ENCODE measurements at regions not wholly inside any gene's neighbourhood (a gene's known extent, or its start where the extent isn't known, plus 50 kb on each side); places are given as distances from the start of the nearest gene placed in this dataset.

GRCh38 chr1:106831511-106831910 is 225.0 kb upstream of the PRMT6 start:
- H3K36me3 ChIP-seq (ENCODE audit: control insufficient read depth in 3 of 3, insufficient read depth in 2 of 3, low read depth in 1 of 3, low read length in 3 of 3): no peaks in the 10 kb centered on the region
- no peaks in the 10 kb centered on the region for H3K9me3 ChIP-seq (ENCODE audit: control insufficient read depth in 2 of 2, insufficient read depth in 1 of 2, low read depth in 1 of 2, low read length in 1 of 2)
- H3K27me3 ChIP-seq (ENCODE audit: control insufficient read depth in 3 of 3, insufficient read depth in 3 of 3, low read length in 3 of 3): no peaks in the 10 kb centered on the region
- H3K4me1 ChIP-seq (ENCODE audit: control insufficient read depth in 3 of 3, insufficient read depth in 2 of 3, low read depth in 1 of 3, low read length in 2 of 3): no peaks in the 10 kb centered on the region
- FAIRE-seq (no peak), DNase-seq (no peak)
- H3K27ac ChIP-seq (ENCODE audit: low read depth in 1 of 3, low read length in 2 of 3): no peak overlapping the region
- H3K4me3 ChIP-seq (ENCODE audit: low read depth in 1 of 3, low read length in 3 of 3): no peak overlapping the region

DNA sequence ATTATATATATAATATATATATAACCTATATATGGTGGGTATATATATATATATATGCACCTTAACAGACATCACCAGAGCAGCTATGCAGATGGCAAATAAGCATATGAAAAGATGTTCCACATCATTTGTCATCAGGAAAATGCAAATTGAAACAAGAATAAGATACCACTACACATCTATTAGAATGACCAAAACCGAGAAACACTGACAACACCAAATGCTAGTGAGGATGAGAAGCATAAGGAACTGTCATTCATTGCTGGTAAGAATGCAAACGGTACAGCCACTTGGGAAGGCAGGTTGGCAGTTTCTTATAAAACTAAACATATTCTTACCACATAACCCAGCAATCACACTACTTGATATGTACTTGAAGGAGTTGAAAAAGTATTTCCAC is 219.8 kb upstream of the PRMT6 start:
- Histone ChIP-seq H3K4me3 (ENCODE audit: low read depth in 1 of 3, low read length in 3 of 3) (no peak overlapping the region), H3K36me3 (ENCODE audit: control insufficient read depth in 3 of 3, insufficient read depth in 2 of 3, low read depth in 1 of 3, low read length in 3 of 3) (no peaks in the 10 kb centered on the region), H3K27me3 (ENCODE audit: control insufficient read depth in 3 of 3, insufficient read depth in 3 of 3, low read length in 3 of 3) (no peaks in the 10 kb centered on the region), H3K27ac (ENCODE audit: low read depth in 1 of 3, low read length in 2 of 3) (no peak overlapping the region), H3K9me3 (ENCODE audit: control insufficient read depth in 2 of 2, insufficient read depth in 1 of 2, low read depth in 1 of 2, low read length in 1 of 2) (no peaks in the 10 kb centered on the region), H3K4me1 (ENCODE audit: control insufficient read depth in 3 of 3, insufficient read depth in 2 of 3, low read depth in 1 of 3, low read length in 2 of 3) (no peaks in the 10 kb centered on the region)
- WGBS, 3 donors: 65 to 69% (median 69%) methylated on average over 2 of the region's 2 CpGs
- DNase-seq (no peak), FAIRE-seq (no peak)

DNA sequence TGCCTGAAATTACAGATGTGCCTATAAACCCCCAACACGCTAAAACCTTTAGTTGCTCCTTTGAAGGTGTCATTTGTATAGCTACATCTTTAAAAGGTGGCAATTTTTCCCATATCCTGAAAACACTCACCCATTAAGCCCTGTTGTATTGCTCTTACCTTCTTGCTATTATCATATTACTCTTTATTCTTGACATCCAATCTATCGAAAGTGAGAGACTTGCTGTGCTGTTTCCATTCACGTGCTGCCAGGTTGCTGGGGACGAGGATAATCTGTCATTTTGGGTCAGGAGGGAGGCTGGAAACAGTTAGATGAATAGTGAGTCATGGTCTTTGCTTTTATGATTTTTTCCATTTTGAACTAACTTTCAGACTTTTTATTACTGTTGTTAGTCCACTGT is 213.0 kb upstream of the PRMT6 start:
- no peak overlapping the region for H3K27ac ChIP-seq (ENCODE audit: low read depth in 1 of 3, low read length in 2 of 3)
- H3K9me3 ChIP-seq (ENCODE audit: control insufficient read depth in 2 of 2, insufficient read depth in 1 of 2, low read depth in 1 of 2, low read length in 1 of 2): no peaks in the 10 kb centered on the region
- WGBS, 3 donors: 40 to 60% (median 45%) methylated on average over 4 of the region's 4 CpGs
- H3K4me3 ChIP-seq (ENCODE audit: low read depth in 1 of 3, low read length in 3 of 3): no peak overlapping the region
- H3K36me3 ChIP-seq (ENCODE audit: control insufficient read depth in 3 of 3, insufficient read depth in 2 of 3, low read depth in 1 of 3, low read length in 3 of 3): no peaks in the 10 kb centered on the region
- DNase-seq: no peak
- no peaks in the 10 kb centered on the region for H3K4me1 ChIP-seq (ENCODE audit: control insufficient read depth in 3 of 3, insufficient read depth in 2 of 3, low read depth in 1 of 3, low read length in 2 of 3)
- no peaks in the 10 kb centered on the region for H3K27me3 ChIP-seq (ENCODE audit: control insufficient read depth in 3 of 3, insufficient read depth in 3 of 3, low read length in 3 of 3)
- no peak for FAIRE-seq

- Histone ChIP-seq H3K4me3 (ENCODE audit: low read depth in 1 of 3, low read length in 3 of 3) (no peak overlapping the region), H3K9me3 (ENCODE audit: control insufficient read depth in 2 of 2, insufficient read depth in 1 of 2, low read depth in 1 of 2, low read length in 1 of 2) (no peaks in the 10 kb centered on the region), H3K27ac (ENCODE audit: low read depth in 1 of 3, low read length in 2 of 3) (no peak overlapping the region), H3K27me3 (ENCODE audit: control insufficient read depth in 3 of 3, insufficient read depth in 3 of 3, low read length in 3 of 3) (no peaks in the 10 kb centered on the region), H3K36me3 (ENCODE audit: control insufficient read depth in 3 of 3, insufficient read depth in 2 of 3, low read depth in 1 of 3, low read length in 3 of 3) (no peaks in the 10 kb centered on the region), H3K4me1 (ENCODE audit: control insufficient read depth in 3 of 3, insufficient read depth in 2 of 3, low read depth in 1 of 3, low read length in 2 of 3) (no peaks in the 10 kb centered on the region)
- DNase-seq (no peak), FAIRE-seq (no peak)
- 71 to 87% (median 86%) methylated on average over 1 of the region's 1 CpG for WGBS, 3 donors
Measured at GRCh38 chr1:106846656-106847055, 209.8 kb upstream of the PRMT6 start.

DNA sequence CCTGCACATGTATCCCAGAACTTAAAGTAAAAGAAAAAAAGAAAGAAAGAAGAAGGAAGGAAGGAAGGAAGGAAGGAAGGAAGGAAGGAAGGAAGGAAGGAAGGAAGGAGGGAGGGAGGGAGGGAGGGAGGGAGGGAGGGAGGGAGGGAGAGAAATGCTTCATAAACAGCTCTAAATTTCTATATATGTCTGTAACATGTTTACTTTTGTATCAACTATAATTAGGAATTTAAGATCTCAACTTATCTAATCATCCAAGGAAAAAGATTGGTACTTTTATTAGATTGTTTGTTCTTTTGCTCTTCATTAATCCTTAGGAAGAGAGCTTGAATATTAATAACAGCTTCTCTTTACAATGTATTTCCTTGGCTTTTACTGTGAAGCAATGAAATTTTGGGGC is 195.4 kb upstream of the PRMT6 start:
- H3K27ac ChIP-seq (ENCODE audit: low read depth in 1 of 3, low read length in 2 of 3): no peak overlapping the region
- H3K4me1 ChIP-seq (ENCODE audit: control insufficient read depth in 3 of 3, insufficient read depth in 2 of 3, low read depth in 1 of 3, low read length in 2 of 3): no peaks in the 10 kb centered on the region
- H3K4me3 ChIP-seq (ENCODE audit: low read depth in 1 of 3, low read length in 3 of 3): no peak overlapping the region
- peaks cover 0 to 3% of the 10 kb centered on the region in 2 donors for H3K9me3 ChIP-seq (ENCODE audit: control insufficient read depth in 2 of 2, insufficient read depth in 1 of 2, low read depth in 1 of 2, low read length in 1 of 2)
- FAIRE-seq (no peak), DNase-seq (no peak)
- H3K36me3 ChIP-seq (ENCODE audit: control insufficient read depth in 3 of 3, insufficient read depth in 2 of 3, low read depth in 1 of 3, low read length in 3 of 3): no peaks in the 10 kb centered on the region
- H3K27me3 ChIP-seq (ENCODE audit: control insufficient read depth in 3 of 3, insufficient read depth in 3 of 3, low read length in 3 of 3): no peaks in the 10 kb centered on the region

DNA sequence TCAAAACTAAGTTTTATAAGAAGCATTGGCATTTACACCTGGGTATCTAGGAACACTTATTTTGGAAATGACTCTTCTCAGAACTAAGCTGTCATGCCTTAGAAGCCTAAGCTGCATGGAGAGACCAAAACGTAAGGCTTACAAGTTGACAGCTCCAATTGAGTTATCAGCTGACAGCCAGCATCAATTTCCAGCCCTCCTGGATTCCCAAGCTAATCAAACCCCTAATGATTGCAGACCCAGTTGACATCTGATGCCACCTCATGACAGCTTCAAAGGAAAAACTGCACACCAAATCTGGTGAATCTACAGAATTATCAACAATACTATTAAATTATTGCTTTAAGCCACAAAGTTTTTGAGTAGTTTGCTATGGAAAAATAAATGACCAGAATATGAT is 187.6 kb upstream of the PRMT6 start:
- Histone ChIP-seq H3K27me3 (ENCODE audit: control insufficient read depth in 3 of 3, insufficient read depth in 3 of 3, low read length in 3 of 3) (no peaks in the 10 kb centered on the region), H3K4me1 (ENCODE audit: control insufficient read depth in 3 of 3, insufficient read depth in 2 of 3, low read depth in 1 of 3, low read length in 2 of 3) (no peaks in the 10 kb centered on the region), H3K4me3 (ENCODE audit: low read depth in 1 of 3, low read length in 3 of 3) (no peak overlapping the region), H3K9me3 (ENCODE audit: control insufficient read depth in 2 of 2, insufficient read depth in 1 of 2, low read depth in 1 of 2, low read length in 1 of 2) (no peaks in the 10 kb centered on the region), H3K36me3 (ENCODE audit: control insufficient read depth in 3 of 3, insufficient read depth in 2 of 3, low read depth in 1 of 3, low read length in 3 of 3) (no peaks in the 10 kb centered on the region), H3K27ac (ENCODE audit: low read depth in 1 of 3, low read length in 2 of 3) (no peak overlapping the region)
- WGBS, 3 donors: 55 to 64% (median 56%) methylated on average over 1 of the region's 1 CpG
- DNase-seq (no peak), FAIRE-seq (no peak)

GRCh38 chr1:106875622-106876021 is 180.9 kb upstream of the PRMT6 start:
- Histone ChIP-seq H3K36me3 (ENCODE audit: control insufficient read depth in 3 of 3, insufficient read depth in 2 of 3, low read depth in 1 of 3, low read length in 3 of 3) (no peaks in the 10 kb centered on the region), H3K9me3 (ENCODE audit: control insufficient read depth in 2 of 2, insufficient read depth in 1 of 2, low read depth in 1 of 2, low read length in 1 of 2) (no peaks in the 10 kb centered on the region), H3K27me3 (ENCODE audit: control insufficient read depth in 3 of 3, insufficient read depth in 3 of 3, low read length in 3 of 3) (no peaks in the 10 kb centered on the region), H3K4me3 (ENCODE audit: low read depth in 1 of 3, low read length in 3 of 3) (no peak overlapping the region), H3K27ac (ENCODE audit: low read depth in 1 of 3, low read length in 2 of 3) (no peak overlapping the region), H3K4me1 (ENCODE audit: control insufficient read depth in 3 of 3, insufficient read depth in 2 of 3, low read depth in 1 of 3, low read length in 2 of 3) (no peaks in the 10 kb centered on the region)
- DNase-seq: no peak
- 7 to 65% (median 53%) methylated on average over 1 of the region's 1 CpG for WGBS, 3 donors
- no peak for FAIRE-seq

DNA sequence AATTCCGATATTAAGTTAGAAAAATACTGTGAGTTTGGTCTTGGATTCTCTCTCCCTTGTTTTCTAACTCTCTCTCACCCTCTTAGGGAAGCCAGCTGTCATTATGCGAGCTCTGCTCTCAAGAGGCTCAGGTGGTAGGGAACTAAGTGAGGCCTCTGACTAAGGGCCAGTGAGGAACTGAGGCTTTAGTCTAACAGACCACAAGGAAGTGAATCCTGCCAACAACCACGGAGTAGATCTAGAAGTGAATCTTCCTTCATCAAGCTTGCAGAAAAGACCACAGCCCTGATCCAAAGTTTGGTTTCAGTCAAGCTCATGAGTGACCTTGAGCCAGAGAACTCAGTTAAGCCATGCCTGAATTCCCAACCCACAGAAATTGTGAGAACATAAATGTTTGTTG is 180.1 kb upstream of the PRMT6 start:
- Histone ChIP-seq H3K4me1 (ENCODE audit: control insufficient read depth in 3 of 3, insufficient read depth in 2 of 3, low read depth in 1 of 3, low read length in 2 of 3) (no peaks in the 10 kb centered on the region), H3K27ac (ENCODE audit: low read depth in 1 of 3, low read length in 2 of 3) (no peak overlapping the region), H3K27me3 (ENCODE audit: control insufficient read depth in 3 of 3, insufficient read depth in 3 of 3, low read length in 3 of 3) (no peaks in the 10 kb centered on the region), H3K4me3 (ENCODE audit: low read depth in 1 of 3, low read length in 3 of 3) (no peak overlapping the region), H3K9me3 (ENCODE audit: control insufficient read depth in 2 of 2, insufficient read depth in 1 of 2, low read depth in 1 of 2, low read length in 1 of 2) (no peaks in the 10 kb centered on the region), H3K36me3 (ENCODE audit: control insufficient read depth in 3 of 3, insufficient read depth in 2 of 3, low read depth in 1 of 3, low read length in 3 of 3) (no peaks in the 10 kb centered on the region)
- WGBS, 3 donors: 62 to 77% (median 68%) methylated on average over 3 of the region's 3 CpGs
- FAIRE-seq (no peak), DNase-seq (no peak)

GRCh38 chr1:106879538-106879937 is 176.9 kb upstream of the PRMT6 start:
- Histone ChIP-seq H3K36me3 (ENCODE audit: control insufficient read depth in 3 of 3, insufficient read depth in 2 of 3, low read depth in 1 of 3, low read length in 3 of 3) (no peaks in the 10 kb centered on the region), H3K4me3 (ENCODE audit: low read depth in 1 of 3, low read length in 3 of 3) (no peak overlapping the region), H3K27ac (ENCODE audit: low read depth in 1 of 3, low read length in 2 of 3) (no peak overlapping the region), H3K27me3 (ENCODE audit: control insufficient read depth in 3 of 3, insufficient read depth in 3 of 3, low read length in 3 of 3) (no peaks in the 10 kb centered on the region), H3K9me3 (ENCODE audit: control insufficient read depth in 2 of 2, insufficient read depth in 1 of 2, low read depth in 1 of 2, low read length in 1 of 2) (no peaks in the 10 kb centered on the region), H3K4me1 (ENCODE audit: control insufficient read depth in 3 of 3, insufficient read depth in 2 of 3, low read depth in 1 of 3, low read length in 2 of 3) (no peaks in the 10 kb centered on the region)
- DNase-seq: no peak
- no peak for FAIRE-seq
- WGBS, 3 donors: 37 to 65% (median 39%) methylated on average over 3 of the region's 3 CpGs
